ENCODE measurements at regions not wholly inside any gene's neighbourhood (a gene's known extent, or its start where the extent isn't known, plus 50 kb on each side); places are given as distances from the start of the nearest gene placed in this dataset.
"Not testable (repeated sequence)": the region's sequence is repeated elsewhere in the genome, so short reads cannot be mapped to it uniquely, and the experiment has no call there.

DNA sequence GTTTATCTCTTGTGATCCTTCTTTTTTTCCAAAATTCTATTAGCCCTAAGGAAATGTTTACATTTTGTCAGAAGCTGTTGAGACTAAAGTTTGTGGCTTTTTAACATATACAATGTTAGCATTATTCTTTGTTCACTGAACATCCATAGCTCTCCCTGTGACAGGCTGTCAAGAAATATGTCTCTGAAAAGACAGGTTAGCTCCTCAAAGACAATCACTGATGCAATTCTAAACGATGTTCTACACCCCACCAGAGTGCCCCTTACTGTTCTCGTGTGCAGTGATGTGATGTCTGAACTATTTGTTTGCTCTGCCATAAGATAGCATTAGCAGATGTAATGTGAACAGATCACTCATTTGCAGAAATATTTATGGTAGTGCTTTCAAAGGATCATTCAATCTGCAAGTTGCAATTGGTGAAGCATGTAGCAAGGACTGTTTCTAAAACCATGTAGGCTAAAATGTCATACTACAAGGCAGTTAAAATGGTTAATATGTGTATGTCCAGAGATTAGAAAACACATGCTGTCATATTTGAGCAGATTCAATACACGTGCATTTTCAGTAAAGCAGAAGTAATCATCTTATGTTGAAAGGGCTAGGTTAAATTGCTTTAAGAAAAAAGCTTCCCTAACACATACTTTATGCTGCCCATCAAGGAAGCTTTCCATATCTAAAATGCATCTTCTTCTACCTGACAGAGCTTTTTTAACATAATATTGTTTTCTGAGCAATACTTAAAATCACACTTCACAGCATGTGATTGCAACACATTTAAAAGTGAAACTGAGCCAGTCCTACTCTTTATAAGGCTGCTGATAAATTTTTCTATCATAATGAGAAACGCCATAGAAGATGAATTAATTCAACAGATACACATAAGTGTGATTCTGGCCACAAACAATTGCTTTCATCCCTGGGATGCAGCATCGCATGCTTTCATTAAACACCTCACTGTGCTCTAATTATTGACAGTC lies 285.7 kb upstream of the UBE2E3 start:
- DNase-seq, result no peak

DNA sequence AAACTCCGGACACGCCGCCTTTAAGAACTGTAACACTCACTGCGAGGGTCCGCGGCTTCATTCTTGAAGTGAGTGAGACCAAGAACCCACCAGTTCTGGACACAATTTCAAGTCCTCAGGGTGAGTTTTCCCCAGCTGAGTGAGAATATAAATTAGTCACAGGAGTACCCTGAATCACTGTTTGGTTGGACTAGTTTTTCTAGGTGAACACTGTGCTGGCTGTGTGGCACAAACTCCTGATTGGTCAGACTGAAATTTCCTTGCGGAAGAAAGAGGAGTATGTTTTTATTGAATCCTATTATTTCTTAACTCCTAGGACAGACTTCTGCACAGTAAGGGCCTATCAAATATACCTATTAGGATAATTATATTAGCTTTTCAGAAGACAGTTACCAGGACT lies 288.1 kb upstream of the UBE2E3 start:
- DNase-seq, result no peak

DNA sequence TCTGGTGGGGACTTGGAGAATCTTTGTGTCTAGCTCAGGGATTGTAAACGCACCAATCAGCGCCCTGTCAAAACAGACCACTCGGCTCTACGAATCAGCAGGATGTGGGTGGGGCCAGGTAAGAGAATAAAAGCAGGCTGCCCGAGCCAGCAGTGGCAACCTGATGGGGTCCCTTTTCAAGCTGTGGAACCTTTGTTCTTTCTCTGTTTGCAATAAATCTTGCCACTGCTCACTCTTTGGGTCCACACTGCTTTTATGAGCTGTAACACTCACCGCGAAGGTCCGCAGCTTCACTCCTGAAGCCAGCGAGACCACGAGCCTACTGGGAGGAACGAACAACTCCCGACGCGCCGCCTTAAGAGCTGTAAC lies 288.6 kb upstream of the UBE2E3 start:
- DNase-seq, result not testable (repeated sequence)

GRCh38 chr2:180691186-180691854 lies 289.1 kb upstream of the UBE2E3 start:
- not testable (repeated sequence) for DNase-seq

GRCh38 chr2:180690611-180691010 lies 289.8 kb upstream of the UBE2E3 start:
- no peak for DNase-seq

DNA sequence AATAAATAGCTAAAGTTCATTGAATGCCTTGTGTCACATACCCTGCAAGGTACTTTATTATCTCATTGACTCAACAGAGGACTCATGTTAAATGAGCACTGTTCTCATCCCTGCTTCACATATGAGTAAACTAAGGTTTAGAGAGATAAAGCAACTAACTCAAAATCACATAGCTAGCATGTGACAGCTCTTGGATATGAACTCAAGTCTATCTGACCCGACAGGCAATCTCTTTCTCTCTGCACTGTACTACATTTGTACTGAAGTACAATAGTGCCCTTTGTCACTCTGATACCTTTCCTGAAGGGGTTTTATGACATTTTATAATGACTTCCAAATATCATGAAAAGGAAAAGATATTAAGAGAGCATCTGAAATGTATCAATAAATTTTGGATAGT lies 297.5 kb upstream of the UBE2E3 start:
- DNase-seq, result no peak

DNA sequence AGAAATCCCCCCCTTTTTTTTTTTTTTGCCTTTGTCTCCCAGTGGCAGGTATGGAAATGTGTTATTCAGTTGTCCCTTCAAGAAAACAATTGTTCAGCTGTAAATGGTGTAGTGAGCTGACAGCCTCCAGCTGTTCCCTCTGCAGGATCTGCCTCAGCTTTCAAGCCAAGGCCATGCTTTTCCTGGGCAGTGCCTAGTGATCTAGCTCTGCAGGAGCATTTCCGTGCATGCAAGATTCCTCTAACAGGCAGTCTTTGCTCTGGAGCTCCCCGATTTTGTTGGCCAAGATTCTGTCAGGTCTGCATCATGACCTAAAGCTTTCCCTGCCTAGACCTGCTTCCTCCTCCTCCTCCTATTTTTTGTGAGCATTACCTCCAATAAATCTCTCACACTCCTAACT lies 300.7 kb upstream of the UBE2E3 start:
- no peak for DNase-seq

DNA sequence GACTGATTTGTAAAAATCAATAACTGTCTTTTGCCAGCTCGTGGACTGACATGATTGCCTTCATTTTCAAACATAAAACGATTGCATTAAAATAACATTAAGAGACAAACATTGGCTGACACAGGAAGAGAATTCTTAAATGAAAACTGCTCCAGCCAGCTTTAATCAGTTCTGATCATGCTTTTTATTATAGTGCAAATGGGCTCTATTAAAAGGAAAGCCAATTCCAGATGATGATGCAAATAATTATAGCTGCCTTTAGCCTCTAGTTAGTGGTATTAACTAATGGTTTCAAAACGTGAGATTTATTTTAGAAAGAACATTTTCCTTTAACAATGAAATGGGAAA lies 301.8 kb upstream of the UBE2E3 start:
- no peak for DNase-seq

GRCh38 chr2:180677930-180678624 lies 302.3 kb upstream of the UBE2E3 start:
- DNase-seq, result no peak

- DNase-seq, result no peak
Measured at GRCh38 chr2:180677200-180677599, 303.2 kb upstream of the UBE2E3 start.

GRCh38 chr2:180676520-180677025 lies 303.8 kb upstream of the UBE2E3 start:
- no peak for DNase-seq

GRCh38 chr2:180675170-180675569 lies 305.2 kb upstream of the UBE2E3 start:
- DNase-seq, result no peak

DNA sequence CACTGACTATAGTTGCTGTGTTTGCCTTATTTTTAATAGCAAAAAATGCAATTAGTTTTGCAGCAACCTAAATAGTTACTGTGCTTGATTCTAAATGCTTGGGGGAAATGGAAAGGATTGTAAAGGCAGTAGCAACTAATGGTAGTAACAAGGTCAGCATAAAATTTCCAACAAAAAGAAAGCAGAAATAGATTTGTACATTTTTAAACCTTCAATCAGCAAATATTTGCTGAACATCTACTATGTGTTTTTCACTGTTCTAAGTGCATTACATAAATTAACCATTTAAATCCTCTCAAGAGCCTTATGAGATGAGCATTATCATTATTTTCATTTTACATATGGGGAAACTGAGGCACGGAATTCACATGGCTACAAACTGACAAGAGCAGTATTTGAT lies 308.0 kb upstream of the UBE2E3 start:
- DNase-seq, result no peak

- DNase-seq, result no peak
Measured at GRCh38 chr2:180670302-180671003, 310.0 kb upstream of the UBE2E3 start.

DNA sequence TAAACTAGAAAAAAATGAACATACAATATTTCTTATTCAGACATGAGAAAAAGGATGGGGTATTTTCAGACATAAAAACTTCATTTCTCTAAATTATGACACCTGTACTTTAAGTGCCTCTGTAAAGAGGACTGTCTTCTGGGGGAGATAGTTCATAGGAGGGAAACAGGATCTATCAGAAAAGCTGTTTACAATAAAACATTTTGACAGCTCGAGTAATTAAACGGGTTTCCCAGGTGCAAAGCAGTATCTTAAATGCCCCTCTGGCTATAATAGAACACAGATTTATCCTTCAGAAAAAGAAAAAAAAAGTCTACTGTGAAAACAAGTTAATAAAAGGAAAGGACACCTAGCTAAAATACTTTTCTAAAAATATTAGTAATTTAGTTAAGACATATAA lies 311.4 kb upstream of the UBE2E3 start:
- DNase-seq, result no peak

GRCh38 chr2:180664507-180664906 lies 315.9 kb upstream of the UBE2E3 start:
- no peak for DNase-seq

- DNase-seq, result no peak
Measured at GRCh38 chr2:180662941-180663471, 317.4 kb upstream of the UBE2E3 start.

DNA sequence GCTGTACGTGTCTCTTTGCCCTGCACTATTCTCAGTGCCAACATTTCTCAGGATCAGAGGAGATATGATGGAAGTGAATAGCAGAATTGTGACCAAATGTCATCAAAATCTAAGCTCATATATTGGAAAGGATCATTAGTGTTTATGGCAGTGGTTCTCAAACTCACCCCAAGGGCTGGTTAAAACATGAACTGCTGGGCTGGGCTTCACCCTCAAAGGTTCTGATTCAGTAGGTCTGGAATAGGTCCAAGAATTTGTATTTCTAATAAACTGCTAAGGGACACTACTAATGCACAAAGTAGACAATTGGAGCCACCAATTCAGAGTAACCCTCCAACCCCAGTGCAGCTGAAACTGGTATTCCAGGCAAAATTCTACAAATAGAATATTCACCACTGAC lies 317.9 kb upstream of the UBE2E3 start:
- no peak for DNase-seq

DNA sequence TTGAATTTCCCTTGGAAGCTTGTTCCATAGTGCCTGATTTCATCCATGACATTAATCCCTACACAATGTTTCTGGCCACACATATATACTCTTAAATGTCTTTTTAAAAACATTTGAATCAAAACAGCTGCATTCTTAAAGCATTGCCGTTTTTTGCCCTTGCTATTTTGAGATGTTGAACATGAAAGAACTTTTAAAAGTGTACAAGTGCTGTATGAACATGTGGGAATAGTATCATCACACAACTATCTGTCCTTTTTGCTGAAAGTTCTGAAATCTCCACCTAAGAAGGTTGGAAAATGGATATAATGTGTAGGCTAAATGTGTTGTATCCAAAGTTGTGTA lies 318.7 kb upstream of the UBE2E3 start:
- no peak for DNase-seq

GRCh38 chr2:180660881-180661685 lies 319.3 kb upstream of the UBE2E3 start:
- no peak for DNase-seq

DNA sequence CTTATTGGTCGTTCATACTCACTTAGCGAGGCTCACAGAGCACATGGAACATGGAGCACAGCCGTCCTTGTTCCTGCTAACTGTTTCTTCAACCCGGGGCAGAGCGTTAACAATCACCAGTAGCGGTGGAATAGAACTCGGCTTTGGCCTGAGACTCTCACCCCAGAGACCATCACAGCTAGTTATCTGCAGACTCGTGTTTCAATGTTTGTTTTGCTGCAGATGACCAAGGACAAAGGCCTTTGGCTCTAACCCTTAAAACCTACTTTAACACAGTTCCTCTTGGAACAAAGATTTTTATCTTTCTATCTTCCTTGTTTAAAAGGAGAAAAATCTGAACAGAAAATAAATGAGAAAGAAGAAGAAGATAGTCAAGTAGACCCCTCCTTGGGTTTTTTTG lies 320.2 kb upstream of the UBE2E3 start:
- no peak for DNase-seq

DNA sequence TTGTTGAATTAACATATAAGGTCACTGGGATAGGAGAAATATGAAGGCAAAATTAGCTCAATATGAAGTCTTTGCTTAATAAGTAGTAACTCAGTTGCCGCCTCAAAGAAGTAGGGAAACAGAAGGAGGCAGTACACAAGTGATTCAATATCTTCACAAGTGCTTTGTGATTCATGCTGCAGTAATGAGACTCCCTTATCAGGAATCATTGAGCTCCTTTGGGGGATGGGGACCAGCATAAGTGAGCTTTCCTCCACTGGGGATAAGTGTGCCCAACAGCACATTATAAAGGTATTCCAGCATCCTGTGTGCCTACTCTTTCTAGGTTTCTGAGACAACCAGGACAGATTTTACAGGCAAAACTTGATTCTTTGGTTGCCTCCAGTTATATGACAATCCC lies 323.4 kb upstream of the UBE2E3 start:
- DNase-seq, result no peak

Data from T1000 (cell line).